ENCODE measurements at regions not wholly inside any gene's neighbourhood (a gene's known extent, or its start where the extent isn't known, plus 50 kb on each side); places are given as distances from the start of the nearest gene placed in this dataset.
"Not testable (repeated sequence)": the region's sequence is repeated elsewhere in the genome, so short reads cannot be mapped to it uniquely, and the experiment has no call there.

- H2AFZ ChIP-seq (ENCODE audit: control insufficient read depth, low read depth, low read length); DNase-seq (ENCODE audit: low read depth, low spot score); FAIRE-seq; H3K4me1 ChIP-seq (ENCODE audit: control insufficient read depth, insufficient read depth, low read length); intact Hi-C loops (cut with micrococcal nuclease; ENCODE audit: unreplicated experiment); H3K9me3 ChIP-seq (replicated peaks; ENCODE audit: control insufficient read depth, insufficient read depth, low read length); BruUV-seq (replicated peaks); H3K27ac ChIP-seq (ENCODE audit: control insufficient read depth, insufficient read depth); H3K9ac ChIP-seq (ENCODE audit: control insufficient read depth, insufficient read depth, low read length); RAD21 ChIA-PET (ENCODE audit: unreplicated experiment); POLR2A ChIA-PET; SMC1A ChIA-PET (ENCODE audit: uncharacterized antibody, unreplicated experiment); H3K4me2 ChIP-seq (ENCODE audit: control insufficient read depth, insufficient read depth); H3K4me3 ChIP-seq; CTCF ChIA-PET; H3K27me3 ChIP-seq (replicated peaks in 1 of 2; ENCODE audit: control insufficient read depth in 2 of 2, insufficient read depth in 2 of 2, low read length in 1 of 2); H4K20me1 ChIP-seq (ENCODE audit: control insufficient read depth, insufficient read depth); H3K79me2 ChIP-seq (ENCODE audit: control insufficient read depth, insufficient read depth, low read length); H3K36me3 ChIP-seq (ENCODE audit: control insufficient read depth in 2 of 2, insufficient read depth in 2 of 2, low read length in 1 of 2); ATAC-seq; in situ Hi-C loops (cut with MboI): not testable (repeated sequence)
- 39% methylated on average over 2 of the region's 2 CpGs for WGBS (ENCODE audit: insufficient coverage, insufficient replicate concordance, low lambda C conversion rate, missing lambda C conversion rate)
Observed at GRCh38 chrX:80912351-80912750, 102.7 kb upstream of the BRWD3 start.

- FAIRE-seq (no peak), DNase-seq (ENCODE audit: low read depth, low spot score) (no peak), ATAC-seq (no peak)
- ChIA-PET SMC1A (ENCODE audit: uncharacterized antibody, unreplicated experiment) (interaction anchor here (0.9 to 1.3 kb wide), 2 partner anchors 9 to 22 kb away, joined by 3 to 5 read pairs; no protein-coding TSS in a partner anchor), RAD21 (ENCODE audit: unreplicated experiment) (interaction anchor here (1.2 kb wide), 1 partner anchor 498 kb away, joined by 4 read pairs; no protein-coding TSS in a partner anchor), POLR2A (no interaction called here), CTCF (interaction anchor here (0.7 kb wide), 2 partner anchors 205 to 316 kb away, joined by 3 to 4 read pairs; no protein-coding TSS in a partner anchor)
- no peaks in the 10 kb centered on the region for H3K79me2 ChIP-seq (ENCODE audit: control insufficient read depth, insufficient read depth, low read length)
- H3K4me2 ChIP-seq (ENCODE audit: control insufficient read depth, insufficient read depth) = no peak overlapping the region
- no peak overlapping the region for H3K4me3 ChIP-seq
- BruUV-seq (replicated peaks) = no TSS peak
- H3K36me3 ChIP-seq (ENCODE audit: control insufficient read depth in 2 of 2, insufficient read depth in 2 of 2, low read length in 1 of 2) = no peaks in the 10 kb centered on the region
- no peaks in the 10 kb centered on the region for H3K4me1 ChIP-seq (ENCODE audit: control insufficient read depth, insufficient read depth, low read length)
- H3K27ac ChIP-seq (ENCODE audit: control insufficient read depth, insufficient read depth) = no peak overlapping the region
- no peak overlapping the region for H2AFZ ChIP-seq (ENCODE audit: control insufficient read depth, low read depth, low read length)
- no peaks in the 10 kb centered on the region for H3K27me3 ChIP-seq (replicated peaks in 1 of 2; ENCODE audit: control insufficient read depth in 2 of 2, insufficient read depth in 2 of 2, low read length in 1 of 2)
- 0% methylated on average over 1 of the region's 1 CpG for WGBS (ENCODE audit: insufficient coverage, insufficient replicate concordance, low lambda C conversion rate, missing lambda C conversion rate)
- intact Hi-C loops (cut with micrococcal nuclease; ENCODE audit: unreplicated experiment) (loop anchor here (2.0 kb wide), 1 partner anchor 241 kb away; no protein-coding TSS in a partner anchor), in situ Hi-C loops (cut with MboI) (loop anchor here (5.0 to 10.0 kb wide), 2 partner anchors 317 to 495 kb away; no protein-coding TSS in a partner anchor)
- H3K9ac ChIP-seq (ENCODE audit: control insufficient read depth, insufficient read depth, low read length) = no peak overlapping the region
- no peak for TF ChIP-seq SP1 (IDR thresholded peaks at IDR 0.05; ENCODE audit: low read depth, low read length)
- TF ChIP-seq EGR1 (IDR thresholded peaks at IDR 0.05; ENCODE audit: borderline replicate concordance in 1 of 2, low read depth in 2 of 2, low read length in 2 of 2) = no peak
- TF ChIP-seq PBX3 (IDR thresholded peaks at IDR 0.05; ENCODE audit: insufficient replicate concordance, low read depth, low read length) = no peak
- no peak for TF ChIP-seq GABPA (IDR thresholded peaks at IDR 0.05; ENCODE audit: low read depth)
- TF ChIP-seq JUND (IDR thresholded peaks at IDR 0.05; ENCODE audit: low read depth, low read length) = no peak
- no peak for TF ChIP-seq RFX5 (IDR thresholded peaks at IDR 0.05; ENCODE audit: low read depth, low read length)
- TF ChIP-seq CHD1 (IDR thresholded peaks at IDR 0.05; ENCODE audit: low read depth, low read length) = no peak
- no peaks in the 10 kb centered on the region for H4K20me1 ChIP-seq (ENCODE audit: control insufficient read depth, insufficient read depth)
- no peaks in the 10 kb centered on the region for H3K9me3 ChIP-seq (replicated peaks; ENCODE audit: control insufficient read depth, insufficient read depth, low read length)
Observed at GRCh38 chrX:80879916-80880315, 70.2 kb upstream of the BRWD3 start.
